ENCODE measurements at regions not wholly inside any gene's neighbourhood (a gene's known extent, or its start where the extent isn't known, plus 50 kb on each side); places are given as distances from the start of the nearest gene placed in this dataset.
"Not testable (repeated sequence)": the region's sequence is repeated elsewhere in the genome, so short reads cannot be mapped to it uniquely, and the experiment has no call there.

DNA sequence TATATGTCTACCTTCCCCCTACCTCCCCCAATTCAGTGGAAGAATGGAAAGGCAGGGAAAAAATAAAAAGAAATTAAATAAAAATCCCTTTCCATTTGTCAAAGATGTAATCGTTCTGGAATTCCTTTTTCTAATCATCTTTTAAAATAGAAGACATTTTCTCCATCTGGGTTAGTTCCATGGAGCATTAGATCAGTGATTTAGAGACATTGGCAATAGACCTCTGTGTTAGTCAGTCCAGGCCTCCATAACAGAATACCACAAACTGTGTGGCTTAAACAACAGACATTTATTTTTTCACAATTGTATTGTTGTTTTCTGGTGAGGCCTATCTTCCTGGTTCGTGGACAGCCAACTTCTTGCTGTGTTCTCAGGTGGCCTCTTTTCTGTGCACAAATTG is 516.6 kb upstream of the DAB2 start:
- no peak overlapping the region for H3K27ac ChIP-seq
- TF ChIP-seq ZFX (IDR thresholded peaks at IDR 0.05) (no peak), CTCF (conservative IDR thresholded peaks at IDR 0.05) (no peak)

DNA sequence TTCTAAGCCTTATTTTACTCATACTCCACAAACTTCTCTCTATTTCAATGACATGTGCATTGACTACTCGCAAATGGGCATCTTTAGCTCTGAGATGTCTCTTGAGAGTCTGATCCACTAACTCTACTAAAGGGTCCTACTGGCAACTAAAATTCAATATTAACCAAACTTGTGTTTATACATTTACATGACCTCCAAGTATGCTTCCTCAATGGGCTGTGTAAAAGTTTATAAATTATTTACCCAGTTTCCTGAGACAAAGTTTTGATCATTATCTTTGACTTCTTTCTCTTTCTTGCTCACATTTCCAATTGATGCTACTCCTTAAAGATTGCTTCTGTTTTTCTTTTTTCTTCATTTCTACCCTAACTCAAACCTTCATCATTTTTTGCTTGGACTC is 510.1 kb upstream of the DAB2 start:
- no peak for TF ChIP-seq CTCF (conservative IDR thresholded peaks at IDR 0.05)
- TF ChIP-seq ZFX (IDR thresholded peaks at IDR 0.05): no peak
- no peak overlapping the region for H3K27ac ChIP-seq

GRCh38 chr5:39933061-39933460 is 508.3 kb upstream of the DAB2 start:
- TF ChIP-seq ZFX (IDR thresholded peaks at IDR 0.05) (no peak), CTCF (conservative IDR thresholded peaks at IDR 0.05) (no peak)
- H3K27ac ChIP-seq: no peak overlapping the region

DNA sequence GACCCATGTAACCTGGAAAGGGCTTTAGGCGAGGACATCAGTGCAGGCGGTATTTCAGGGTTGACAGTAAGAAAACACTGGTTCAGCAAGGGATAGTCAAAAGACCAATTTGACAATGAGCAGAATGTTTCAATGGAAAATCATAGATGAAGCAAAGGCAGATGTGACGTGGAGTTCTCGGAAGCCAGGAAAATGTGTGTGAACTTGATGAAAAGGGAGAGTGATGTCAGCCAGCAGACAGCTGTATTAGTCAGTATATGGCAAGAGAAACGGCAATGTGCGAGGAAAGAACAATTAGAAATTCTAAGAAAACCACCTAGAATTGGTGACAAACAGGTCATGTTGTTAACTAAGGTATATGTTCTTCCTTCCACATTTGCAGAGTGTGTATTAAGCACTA is 503.9 kb upstream of the DAB2 start:
- no peak for TF ChIP-seq ZFX (IDR thresholded peaks at IDR 0.05)
- no peak for TF ChIP-seq CTCF (conservative IDR thresholded peaks at IDR 0.05)
- no peak overlapping the region for H3K27ac ChIP-seq

- TF ChIP-seq CTCF (conservative IDR thresholded peaks at IDR 0.05) (no peak), ZFX (IDR thresholded peaks at IDR 0.05) (no peak)
- H3K27ac ChIP-seq: no peak overlapping the region
These were observed 495.1 kb upstream of the DAB2 start for GRCh38 chr5:39919876-39920275.

GRCh38 chr5:39912906-39913305 is 488.1 kb upstream of the DAB2 start:
- H3K27ac ChIP-seq: no peak overlapping the region
- TF ChIP-seq ZFX (IDR thresholded peaks at IDR 0.05) (no peak), CTCF (conservative IDR thresholded peaks at IDR 0.05) (no peak)

DNA sequence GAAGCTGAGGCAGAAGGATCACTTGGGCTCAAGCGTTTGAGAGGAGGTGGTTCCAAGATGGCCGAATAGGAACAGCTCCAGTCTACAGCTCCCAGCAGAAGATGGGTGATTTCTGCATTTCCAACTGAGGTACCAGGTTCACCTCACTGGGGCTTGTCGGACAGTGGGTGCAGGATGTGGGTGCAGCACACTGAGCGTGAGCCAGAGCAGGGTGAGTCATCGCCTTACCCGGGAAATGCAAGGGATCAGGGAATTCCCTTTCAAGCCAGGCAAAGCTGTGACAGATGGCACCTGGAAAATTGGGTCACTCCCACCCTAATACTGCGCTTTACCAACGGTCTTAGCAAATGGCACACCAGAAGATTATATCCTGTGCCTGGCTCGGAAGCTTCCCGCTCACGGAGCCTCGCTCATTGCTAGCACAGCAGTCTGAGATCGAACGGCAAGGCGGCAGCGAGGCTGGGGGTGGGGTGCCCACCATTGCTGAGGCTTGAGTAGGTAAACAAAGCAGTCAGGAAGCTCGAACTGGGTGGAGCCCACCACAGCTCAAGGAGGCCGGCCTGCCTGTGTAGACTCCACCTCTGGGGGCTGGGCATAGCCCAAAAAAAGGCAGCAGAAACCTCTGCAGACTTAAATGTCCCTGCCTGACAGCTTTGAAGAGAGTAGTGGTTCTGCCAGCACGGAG is 482.6 kb upstream of the DAB2 start:
- H3K27ac ChIP-seq: not testable (repeated sequence)

DNA sequence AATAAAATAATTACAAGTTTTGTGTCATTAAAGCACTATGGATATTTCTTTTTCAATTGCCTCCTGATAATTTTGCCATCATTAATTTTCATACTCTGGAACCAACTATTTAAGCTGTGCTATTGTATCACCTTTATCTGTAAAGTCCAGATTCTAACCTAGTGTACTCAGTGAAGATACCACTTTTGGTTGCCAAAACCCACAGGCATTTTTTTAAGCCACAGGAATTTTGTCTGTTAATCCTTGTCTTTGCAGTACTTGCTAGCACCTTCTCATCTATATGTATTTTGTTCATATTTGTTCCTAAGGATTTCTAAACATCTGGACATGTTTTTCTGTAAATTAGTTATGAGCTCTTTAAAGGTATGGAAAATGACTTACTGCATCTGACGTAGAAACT is 481.4 kb upstream of the DAB2 start:
- no peak for TF ChIP-seq CTCF (conservative IDR thresholded peaks at IDR 0.05)
- TF ChIP-seq ZFX (IDR thresholded peaks at IDR 0.05): no peak
- H3K27ac ChIP-seq: no peak overlapping the region
